ENCODE measurements at regions not wholly inside any gene's neighbourhood (a gene's known extent, or its start where the extent isn't known, plus 50 kb on each side); places are given as distances from the start of the nearest gene placed in this dataset.

- Histone ChIP-seq H3K36me3 (ENCODE audit: insufficient read depth, low read length) (no peaks in the 10 kb centered on the region), H3K9me2 (ENCODE audit: insufficient read depth, low read length) (no peaks in the 10 kb centered on the region), H2AFZ (ENCODE audit: low read length) (no peak overlapping the region), H3K79me2 (ENCODE audit: insufficient read depth, low read depth, low read length) (no peaks in the 10 kb centered on the region), H3K27ac (ENCODE audit: low read depth, low read length, poor library complexity, severe bottlenecking) (no peak overlapping the region), H3K9me3 (ENCODE audit: low read length) (no peaks in the 10 kb centered on the region), H3K4me1 (ENCODE audit: insufficient read depth, low read length, poor library complexity, severe bottlenecking) (no peaks in the 10 kb centered on the region), H4K20me1 (ENCODE audit: insufficient read depth, low read length) (no peaks in the 10 kb centered on the region), H3K4me2 (ENCODE audit: low read length) (no peak overlapping the region), H3K4me3 (ENCODE audit: low read depth, low read length, poor library complexity, severe bottlenecking) (no peak overlapping the region)
- no peak for DNase-seq (ENCODE audit: low spot score)
- POLR2A ChIA-PET, result no interaction called here
- CTCF ChIA-PET (ENCODE audit: unreplicated experiment), result no interaction called here
- TF ChIP-seq EZH2phosphoT487 (IDR thresholded peaks at IDR 0.05; ENCODE audit: borderline replicate concordance, low read depth, low read length) (no peak), CTCF (conservative IDR thresholded peaks at IDR 0.05; ENCODE audit: low read length) (no peak)
- BruUV-seq (replicated peaks), result no TSS peak
- intact Hi-C loops (cut with micrococcal nuclease; ENCODE audit: unreplicated experiment), result no loop called here
Observed at GRCh38 chr7:32393861-32394260, 96.3 kb downstream of the LSM5 start.

- TF ChIP-seq CTCF (conservative IDR thresholded peaks at IDR 0.05; ENCODE audit: low read length) (0 out of 2 replicates have a peak, but pooled peaks have one; percentile 18), EZH2phosphoT487 (IDR thresholded peaks at IDR 0.05; ENCODE audit: borderline replicate concordance, low read depth, low read length) (no peak)
- Histone ChIP-seq H3K4me3 (ENCODE audit: low read depth, low read length, poor library complexity, severe bottlenecking) (no peak overlapping the region), H3K36me3 (ENCODE audit: insufficient read depth, low read length) (no peaks in the 10 kb centered on the region), H2AFZ (ENCODE audit: low read length) (no peak overlapping the region), H3K27ac (ENCODE audit: low read depth, low read length, poor library complexity, severe bottlenecking) (no peak overlapping the region), H4K20me1 (ENCODE audit: insufficient read depth, low read length) (no peaks in the 10 kb centered on the region), H3K79me2 (ENCODE audit: insufficient read depth, low read depth, low read length) (no peaks in the 10 kb centered on the region), H3K4me2 (ENCODE audit: low read length) (no peak overlapping the region), H3K9me3 (ENCODE audit: low read length) (no peaks in the 10 kb centered on the region), H3K4me1 (ENCODE audit: insufficient read depth, low read length, poor library complexity, severe bottlenecking) (no peaks in the 10 kb centered on the region), H3K9me2 (ENCODE audit: insufficient read depth, low read length) (no peaks in the 10 kb centered on the region)
- ChIA-PET CTCF (ENCODE audit: unreplicated experiment) (no interaction called here), POLR2A (no interaction called here)
- no TSS peak for BruUV-seq (replicated peaks)
- intact Hi-C loops (cut with micrococcal nuclease; ENCODE audit: unreplicated experiment), result no loop called here
- DNase-seq (ENCODE audit: low spot score), result no peak
Observed at GRCh38 chr7:32390210-32390609, 100.0 kb downstream of the LSM5 start.

- no TSS peak for BruUV-seq (replicated peaks)
- ChIA-PET CTCF (ENCODE audit: unreplicated experiment) (no interaction called here), POLR2A (no interaction called here)
- DNase-seq (ENCODE audit: low spot score), result no peak
- no peak for TF ChIP-seq CTCF (conservative IDR thresholded peaks at IDR 0.05; ENCODE audit: low read length)
- no peak for TF ChIP-seq EZH2phosphoT487 (IDR thresholded peaks at IDR 0.05; ENCODE audit: borderline replicate concordance, low read depth, low read length)
- intact Hi-C loops (cut with micrococcal nuclease; ENCODE audit: unreplicated experiment), result no loop called here
- Histone ChIP-seq H3K9me2 (ENCODE audit: insufficient read depth, low read length) (no peaks in the 10 kb centered on the region), H3K4me2 (ENCODE audit: low read length) (no peak overlapping the region), H3K4me1 (ENCODE audit: insufficient read depth, low read length, poor library complexity, severe bottlenecking) (no peaks in the 10 kb centered on the region), H3K4me3 (ENCODE audit: low read depth, low read length, poor library complexity, severe bottlenecking) (no peak overlapping the region), H3K79me2 (ENCODE audit: insufficient read depth, low read depth, low read length) (no peaks in the 10 kb centered on the region), H3K9me3 (ENCODE audit: low read length) (no peaks in the 10 kb centered on the region), H4K20me1 (ENCODE audit: insufficient read depth, low read length) (no peaks in the 10 kb centered on the region), H3K27ac (ENCODE audit: low read depth, low read length, poor library complexity, severe bottlenecking) (no peak overlapping the region), H2AFZ (ENCODE audit: low read length) (no peak overlapping the region), H3K36me3 (ENCODE audit: insufficient read depth, low read length) (no peaks in the 10 kb centered on the region)
Observed at GRCh38 chr7:32385316-32385956, 104.7 kb downstream of the LSM5 start.
